Parathyroid adenoma (tissue), 2 donors: ENCODE measurements at regions not wholly inside any gene's neighbourhood (a gene's known extent, or its start where the extent isn't known, plus 50 kb on each side); places are given as distances from the start of the nearest gene placed in this dataset.

Experiments
- H2AFZ ChIP-seq: fragments of 300-600 bp; sonication (generic); one replicate; pipeline ENCODE4 v1.7.0; 2017; ENCODE audit warnings: antibody characterized with exemption, mild to moderate bottlenecking
- H3K27ac ChIP-seq: fragments of 300-600 bp; sonication (generic); one replicate; pipeline ENCODE4 v1.7.0; 2017
- H3K27me3 ChIP-seq: fragments of 300-600 bp; sonication (generic); one replicate; pipeline ENCODE4 v1.7.0; 2017; ENCODE audit warnings: low read length; ENCODE audit not compliant: control insufficient read depth, insufficient read depth
- H3K36me3 ChIP-seq: fragments of 300-600 bp; sonication (generic); one replicate; pipeline ENCODE4 v1.7.0; 2017; ENCODE audit warnings: low read length; ENCODE audit not compliant: control insufficient read depth, insufficient read depth
- H3K4me1 ChIP-seq: fragments of 300-600 bp; sonication (generic); one replicate; pipeline ENCODE4 v1.7.0; 2017; ENCODE audit warnings: control low read depth
- H3K4me2 ChIP-seq: fragments of 300-600 bp; sonication (generic); one replicate; pipeline ENCODE4 v1.7.0; 2017; ENCODE audit warnings: low read length
- H3K4me3 ChIP-seq: fragments of 300-600 bp; sonication (generic); one replicate; pipeline ENCODE4 v1.7.0; 2017; ENCODE audit warnings: low read depth, low read length
- H3K79me2 ChIP-seq: fragments of 300-600 bp; sonication (generic); one replicate; pipeline ENCODE4 v1.7.0; 2017; ENCODE audit warnings: control low read depth
- H3K9ac ChIP-seq: fragments of 300-600 bp; sonication (generic); one replicate; pipeline ENCODE4 v1.7.0; 2017; ENCODE audit warnings: mild to moderate bottlenecking
- H3K9me3 ChIP-seq: fragments of 300-600 bp; sonication (generic); one replicate; pipeline ENCODE4 v1.7.0; 2017; ENCODE audit warnings: low read length; ENCODE audit not compliant: control insufficient read depth
- TF ChIP-seq, protein P1 (sequence below): fragments of 300-600 bp; sonication (generic); IDR thresholded peaks from one replicate; pipeline ENCODE4 v1.7.0; 2017; ENCODE audit warnings: antibody characterized with exemption, mild to moderate bottlenecking
- donor health status: primary hyperparathyroidism.

GRCh38 chr3:98962189-98962930 is 60.9 kb upstream of the DCBLD2 start:
- Histone ChIP-seq H3K9me3 (no peaks in the 10 kb centered on the region), H3K27ac (no peak overlapping the region), H3K9ac (no peak overlapping the region), H3K4me1 (no peaks in the 10 kb centered on the region), H3K27me3 (no peaks in the 10 kb centered on the region), H2AFZ (no peak overlapping the region), H3K4me2 (no peak overlapping the region), H3K79me2 (no peaks in the 10 kb centered on the region), H3K4me3 (no peak overlapping the region), H3K36me3 (no peaks in the 10 kb centered on the region)
- TF ChIP-seq, protein P1, sequence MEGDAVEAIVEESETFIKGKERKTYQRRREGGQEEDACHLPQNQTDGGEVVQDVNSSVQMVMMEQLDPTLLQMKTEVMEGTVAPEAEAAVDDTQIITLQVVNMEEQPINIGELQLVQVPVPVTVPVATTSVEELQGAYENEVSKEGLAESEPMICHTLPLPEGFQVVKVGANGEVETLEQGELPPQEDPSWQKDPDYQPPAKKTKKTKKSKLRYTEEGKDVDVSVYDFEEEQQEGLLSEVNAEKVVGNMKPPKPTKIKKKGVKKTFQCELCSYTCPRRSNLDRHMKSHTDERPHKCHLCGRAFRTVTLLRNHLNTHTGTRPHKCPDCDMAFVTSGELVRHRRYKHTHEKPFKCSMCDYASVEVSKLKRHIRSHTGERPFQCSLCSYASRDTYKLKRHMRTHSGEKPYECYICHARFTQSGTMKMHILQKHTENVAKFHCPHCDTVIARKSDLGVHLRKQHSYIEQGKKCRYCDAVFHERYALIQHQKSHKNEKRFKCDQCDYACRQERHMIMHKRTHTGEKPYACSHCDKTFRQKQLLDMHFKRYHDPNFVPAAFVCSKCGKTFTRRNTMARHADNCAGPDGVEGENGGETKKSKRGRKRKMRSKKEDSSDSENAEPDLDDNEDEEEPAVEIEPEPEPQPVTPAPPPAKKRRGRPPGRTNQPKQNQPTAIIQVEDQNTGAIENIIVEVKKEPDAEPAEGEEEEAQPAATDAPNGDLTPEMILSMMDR: no peak

DNA sequence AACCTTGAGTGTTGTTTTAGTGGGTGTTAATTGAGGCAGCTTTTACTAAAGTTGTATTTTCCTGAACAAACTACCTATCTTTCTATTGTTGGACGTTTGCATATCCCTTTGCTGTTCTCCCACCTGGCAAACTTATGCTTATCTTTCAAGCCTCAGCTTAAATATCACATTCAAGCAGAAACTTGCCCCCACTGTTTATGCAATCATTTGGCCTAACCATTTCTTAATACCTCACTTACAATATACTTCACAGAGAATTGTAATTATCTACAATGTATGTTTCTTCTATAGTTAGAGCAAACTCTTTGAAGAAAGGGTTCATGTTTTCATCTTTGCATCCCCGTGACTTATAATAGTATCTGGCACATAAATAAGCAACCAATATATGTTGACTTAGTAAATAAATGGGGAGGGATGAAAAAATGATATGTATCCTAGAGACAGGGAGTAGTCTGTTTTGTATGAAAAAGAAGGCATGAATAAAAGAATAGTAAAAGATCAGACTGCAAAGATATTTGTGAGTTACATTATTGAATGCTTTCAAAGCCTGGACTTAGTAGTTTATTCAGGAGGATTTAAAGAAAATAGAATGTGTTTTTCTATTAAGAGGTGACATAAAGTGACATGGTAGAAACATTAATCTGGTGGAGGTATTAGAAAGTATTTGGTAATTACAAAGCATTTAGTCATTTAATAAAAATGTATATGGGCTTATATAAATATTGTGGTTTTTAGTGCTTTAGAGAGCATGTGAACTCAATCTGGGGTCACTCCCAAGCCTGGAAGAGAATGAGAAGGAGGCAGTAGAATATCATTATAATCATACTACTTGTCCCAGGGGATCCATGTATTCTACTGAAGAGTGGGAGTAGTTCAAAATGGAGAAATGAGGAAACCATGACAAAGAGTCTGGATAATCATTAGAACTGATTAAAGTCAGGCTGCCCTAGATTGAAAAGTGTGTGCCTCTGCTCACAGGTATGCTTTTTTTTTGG is 60.0 kb upstream of the DCBLD2 start:
- Histone ChIP-seq H3K79me2 (no peaks in the 10 kb centered on the region), H3K9me3 (no peaks in the 10 kb centered on the region), H3K9ac (no peak overlapping the region), H3K27ac (no peak overlapping the region), H3K4me3 (no peak overlapping the region), H2AFZ (no peak overlapping the region), H3K36me3 (no peaks in the 10 kb centered on the region), H3K4me1 (no peaks in the 10 kb centered on the region), H3K4me2 (no peak overlapping the region), H3K27me3 (no peaks in the 10 kb centered on the region)
- TF ChIP-seq, protein P1: no peak

DNA sequence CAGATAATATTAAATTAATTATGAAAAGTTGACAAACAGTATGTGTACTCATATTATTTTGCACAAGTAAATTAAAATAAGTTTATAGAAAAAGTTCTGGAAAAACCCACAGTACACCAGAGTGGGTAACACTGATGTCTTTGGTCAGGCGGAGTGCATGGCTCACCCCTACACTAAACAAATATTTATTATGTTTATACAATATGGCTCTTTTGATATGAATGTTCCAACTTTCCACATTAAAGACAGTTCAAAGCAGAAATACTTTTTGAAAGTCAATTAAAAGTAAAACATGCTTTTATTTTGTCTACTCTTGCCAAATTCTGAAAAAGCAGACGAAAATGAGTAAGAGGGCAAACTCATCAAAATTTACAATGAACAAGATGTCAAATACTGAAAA is 56.2 kb upstream of the DCBLD2 start:
- TF ChIP-seq, protein P1: no peak
- H3K27ac ChIP-seq: no peak overlapping the region
- no peak overlapping the region for H2AFZ ChIP-seq
- no peaks in the 10 kb centered on the region for H3K79me2 ChIP-seq
- no peak overlapping the region for H3K9ac ChIP-seq
- no peak overlapping the region for H3K4me2 ChIP-seq
- no peaks in the 10 kb centered on the region for H3K9me3 ChIP-seq
- no peaks in the 10 kb centered on the region for H3K27me3 ChIP-seq
- H3K4me3 ChIP-seq: no peak overlapping the region
- H3K4me1 ChIP-seq: no peaks in the 10 kb centered on the region
- H3K36me3 ChIP-seq: no peaks in the 10 kb centered on the region

DNA sequence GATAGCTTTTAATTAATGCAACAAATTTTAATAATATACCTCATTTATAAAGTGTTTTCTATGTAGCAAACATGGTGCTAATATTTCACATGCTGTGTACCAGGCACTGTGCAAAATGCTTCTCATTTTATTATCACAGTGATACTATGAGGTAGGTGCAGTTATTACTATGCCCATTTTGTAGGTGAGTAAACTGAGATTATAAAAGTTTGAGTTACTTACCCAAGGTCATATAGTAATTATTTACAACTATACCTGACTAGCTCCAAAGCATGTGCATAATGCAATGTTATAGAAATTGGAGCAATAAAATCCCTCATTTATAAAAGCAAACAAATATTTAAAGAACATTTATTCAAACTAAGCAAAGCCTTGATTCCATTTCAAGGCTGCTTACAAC is 54.5 kb upstream of the DCBLD2 start:
- no peaks in the 10 kb centered on the region for H3K79me2 ChIP-seq
- H3K4me1 ChIP-seq: no peaks in the 10 kb centered on the region
- H3K9ac ChIP-seq: no peak overlapping the region
- TF ChIP-seq, protein P1: no peak
- H3K9me3 ChIP-seq: no peaks in the 10 kb centered on the region
- no peaks in the 10 kb centered on the region for H3K27me3 ChIP-seq
- no peak overlapping the region for H3K4me2 ChIP-seq
- no peak overlapping the region for H2AFZ ChIP-seq
- no peaks in the 10 kb centered on the region for H3K36me3 ChIP-seq
- no peak overlapping the region for H3K27ac ChIP-seq
- no peak overlapping the region for H3K4me3 ChIP-seq
